Natural killer cell (primary cell): ENCODE measurements at regions not wholly inside any gene's neighbourhood (a gene's known extent, or its start where the extent isn't known, plus 50 kb on each side); places are given as distances from the start of the nearest gene placed in this dataset.

ENCODE experiments used
- ATAC-seq, 3 donors: fragments of 150-1000 bp in 2 of 3; fragments of 200-7000 bp in 1 of 3; cut with Tn5 transposase; 1 replicate in 1 of 3; 2 replicates in 2 of 3; pipeline ENCODE4 v1.10.0; 2021; ENCODE audit warnings: mild to moderate bottlenecking in 2 of 3, moderate library complexity in 2 of 3
- DNase-seq, 2 donors: peaks; one replicate each; pipeline versions ENCODE4 v3.0.0 to v3.0.0-alpha.2; 2013 to 2021; ENCODE audit warnings: mixed read lengths in 1 of 2
- H3K27ac ChIP-seq: one replicate; pipeline ENCODE4 v1.5.1; 2013; ENCODE audit warnings: mild to moderate bottlenecking, low read length
- H3K27me3 ChIP-seq: one replicate; pipeline ENCODE4 v1.6.1; 2013; ENCODE audit warnings: low read length; ENCODE audit not compliant: control insufficient read depth, insufficient read depth
- H3K36me3 ChIP-seq: one replicate; pipeline ENCODE4 v1.6.1; 2013; ENCODE audit warnings: low read length; ENCODE audit not compliant: control insufficient read depth, insufficient read depth
- H3K4me1 ChIP-seq: one replicate; pipeline ENCODE4 v1.6.1; 2013; ENCODE audit warnings: low read length; ENCODE audit not compliant: control insufficient read depth, insufficient read depth
- H3K4me3 ChIP-seq: one replicate; pipeline ENCODE4 v1.5.1; 2013; ENCODE audit warnings: low read length
- H3K9me3 ChIP-seq: one replicate; pipeline ENCODE4 v1.6.1; 2013; ENCODE audit warnings: low read length; ENCODE audit not compliant: control insufficient read depth, insufficient read depth
- H3K27ac Mint-ChIP-seq, 2 donors: one replicate each; pipeline ENCODE4 v1.8.0; 2022; ENCODE audit warnings: mild to moderate bottlenecking in 2 of 2, mixed read lengths in 2 of 2, moderate library complexity in 1 of 2
- H3K27me3 Mint-ChIP-seq, 2 donors: one replicate each; pipeline ENCODE4 v1.8.0; 2022; ENCODE audit warnings: low read depth in 2 of 2, mixed read lengths in 2 of 2
- H3K36me3 Mint-ChIP-seq: one replicate; pipeline ENCODE4 v1.8.0; 2022; ENCODE audit warnings: mixed read lengths
- H3K4me1 Mint-ChIP-seq, 2 donors: one replicate each; pipeline ENCODE4 v1.8.0; 2022; ENCODE audit warnings: mixed read lengths in 2 of 2
- H3K4me3 Mint-ChIP-seq: one replicate; pipeline ENCODE4 v1.8.0; 2022; ENCODE audit warnings: mild to moderate bottlenecking, moderate library complexity, mixed read lengths
- H3K9me3 Mint-ChIP-seq, 2 donors: one replicate each; pipeline ENCODE4 v1.8.0; 2022; ENCODE audit warnings: mixed read lengths in 2 of 2
- CTCF ChIP-seq: fragments of 200-600 bp; IDR thresholded peaks from one replicate; pipeline ENCODE4 v1.8.0; 2022; ENCODE audit warnings: antibody characterized with exemption
- WGBS: methylation state at CpG from one replicate; pipeline ENCODE4 v1.1.7; 2013; ENCODE audit warnings: missing lambda C conversion rate; ENCODE audit not compliant: insufficient coverage; 5-methylcytosine and 5-hydroxymethylcytosine counted together
- intact Hi-C: fragments of 100-400 bp; cut with micrococcal nuclease; formaldehyde crosslinking; loops from one replicate; pipeline ENCODE4 v1.14.2; 2022

- Histone ChIP-seq H3K4me3 (no peak overlapping the region), H3K4me1 (no peaks in the 10 kb centered on the region), H3K36me3 (no peaks in the 10 kb centered on the region), H3K9me3 (no peaks in the 10 kb centered on the region), H3K27me3 (no peaks in the 10 kb centered on the region), H3K27ac (no peak overlapping the region)
- Mint-ChIP-seq H3K9me3 (no peaks in the 10 kb centered on the region), H3K4me1 (no peaks in the 10 kb centered on the region), H3K27me3 (peaks cover 5 to 35% of the 10 kb centered on the region in 2 donors), H3K4me3 (no peak overlapping the region), H3K36me3 (no peaks in the 10 kb centered on the region), H3K27ac (no peak overlapping the region)
- WGBS = 100% methylated on average over 1 of the region's 1 CpG
- ATAC-seq (no peak), DNase-seq (no peak)
- intact Hi-C loops = no loop called here
- no peak for TF ChIP-seq CTCF
Observed at GRCh38 chr4:122090989-122091388, 61.1 kb upstream of the BLTP1 start.

- 84% methylated on average over 4 of the region's 4 CpGs for WGBS
- no peak overlapping the region for H3K4me3 ChIP-seq
- H3K27me3 ChIP-seq = no peaks in the 10 kb centered on the region
- no peaks in the 10 kb centered on the region for H3K9me3 ChIP-seq
- intact Hi-C loops = no loop called here
- no peaks in the 10 kb centered on the region for H3K4me1 ChIP-seq
- Mint-ChIP-seq H3K9me3 (no peaks in the 10 kb centered on the region), H3K27me3 (peaks cover 3 to 36% of the 10 kb centered on the region in 2 donors), H3K4me3 (no peak overlapping the region), H3K4me1 (no peaks in the 10 kb centered on the region), H3K36me3 (no peaks in the 10 kb centered on the region), H3K27ac (no peak overlapping the region)
- no peak overlapping the region for H3K27ac ChIP-seq
- DNase-seq (no peak), ATAC-seq (no peak)
- no peak for TF ChIP-seq CTCF
- no peaks in the 10 kb centered on the region for H3K36me3 ChIP-seq
Observed at GRCh38 chr4:122086338-122087065, 65.6 kb upstream of the BLTP1 start.

- no peaks in the 10 kb centered on the region for H3K4me1 ChIP-seq
- H3K4me3 Mint-ChIP-seq = no peak overlapping the region
- peaks cover 0 to 9% of the 10 kb centered on the region in 2 donors for H3K4me1 Mint-ChIP-seq
- H3K27me3 Mint-ChIP-seq = peaks cover 3 to 33% of the 10 kb centered on the region in 2 donors
- H3K4me3 ChIP-seq = no peak overlapping the region
- TF ChIP-seq CTCF = no peak
- H3K27ac ChIP-seq = no peak overlapping the region
- no peaks in the 10 kb centered on the region for H3K9me3 Mint-ChIP-seq
- H3K27ac Mint-ChIP-seq = no peak overlapping the region
- H3K27me3 ChIP-seq = no peaks in the 10 kb centered on the region
- H3K36me3 ChIP-seq = no peaks in the 10 kb centered on the region
- no peaks in the 10 kb centered on the region for H3K36me3 Mint-ChIP-seq
- intact Hi-C loops = no loop called here
- 60% methylated on average over 1 of the region's 1 CpG for WGBS
- no peak for ATAC-seq
- no peaks in the 10 kb centered on the region for H3K9me3 ChIP-seq
- DNase-seq = no peak
Observed at GRCh38 chr4:122083989-122084388, 68.1 kb upstream of the BLTP1 start.

GRCh38 chr4:122083351-122083750 lies 68.8 kb upstream of the BLTP1 start:
- Mint-ChIP-seq H3K4me3 (no peak overlapping the region), H3K9me3 (no peaks in the 10 kb centered on the region), H3K27ac (no peak overlapping the region), H3K36me3 (no peaks in the 10 kb centered on the region), H3K27me3 (peaks cover 3 to 27% of the 10 kb centered on the region in 2 donors), H3K4me1 (peaks cover 0 to 9% of the 10 kb centered on the region in 2 donors)
- H3K27me3 ChIP-seq = no peaks in the 10 kb centered on the region
- no peak overlapping the region for H3K4me3 ChIP-seq
- no peak for TF ChIP-seq CTCF
- H3K27ac ChIP-seq = no peak overlapping the region
- 100% methylated on average over 1 of the region's 1 CpG for WGBS
- intact Hi-C loops = no loop called here
- ATAC-seq = no peak
- H3K36me3 ChIP-seq = no peaks in the 10 kb centered on the region
- H3K4me1 ChIP-seq = no peaks in the 10 kb centered on the region
- H3K9me3 ChIP-seq = no peaks in the 10 kb centered on the region
- DNase-seq = no peak
